A673 (cell line): ENCODE measurements at regions not wholly inside any gene's neighbourhood (a gene's known extent, or its start where the extent isn't known, plus 50 kb on each side); places are given as distances from the start of the nearest gene placed in this dataset.
"Not testable (repeated sequence)": the region's sequence is repeated elsewhere in the genome, so short reads cannot be mapped to it uniquely, and the experiment has no call there.

Experiments
- CTCF ChIP-seq: fragments of 300-800, 200-600 bp; sonication (generic); conservative IDR thresholded peaks from 2 replicates; pipeline ENCODE4 v1.5.1; 2017; ENCODE audit warnings: low read depth, mild to moderate bottlenecking, antibody characterized with exemption, low read length, moderate library complexity, mixed read lengths
- EZH2 ChIP-seq: fragments of 200-600 bp; sonication (generic); IDR thresholded peaks from 2 replicates; pipeline ENCODE4 v1.6.1; 2017; ENCODE audit warnings: borderline replicate concordance, low read depth, mild to moderate bottlenecking, mixed read lengths, antibody characterized with exemption, low read length; ENCODE audit not compliant: poor library complexity, severe bottlenecking

GRCh38 chr2:215630796-215631195 is 194.9 kb upstream of the FN1 start:
- TF ChIP-seq CTCF, EZH2: not testable (repeated sequence)
